ENCODE measurements at regions not wholly inside any gene's neighbourhood (a gene's known extent, or its start where the extent isn't known, plus 50 kb on each side); places are given as distances from the start of the nearest gene placed in this dataset.

DNA sequence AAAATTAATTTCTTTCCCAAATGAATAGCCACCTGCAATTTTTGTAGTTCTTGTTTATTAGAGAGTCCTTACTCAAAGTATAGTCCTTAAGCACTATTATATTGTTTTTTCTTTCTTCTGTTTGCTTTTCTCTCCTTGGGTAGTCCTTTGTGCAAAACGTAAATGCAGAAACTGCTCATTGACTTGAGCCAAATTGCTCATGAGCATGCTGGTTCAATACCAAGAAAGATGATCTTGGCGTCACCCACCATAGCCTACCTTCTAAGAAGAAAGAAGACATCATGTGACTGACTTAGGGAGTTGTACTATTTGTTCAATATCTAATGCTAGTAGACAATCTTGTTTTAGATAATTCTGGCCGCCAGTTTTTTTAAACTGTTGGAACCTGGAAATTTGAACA lies 248.8 kb upstream of the DMRT1 start:
- intact Hi-C loops (cut with micrococcal nuclease; ENCODE audit: unreplicated experiment) (no loop called here), in situ Hi-C loops (cut with HindIII; ENCODE audit: extremely low pct_ligation_motif_present, low pct_unique_long_range_greater_than_20kb) (loop anchor here (25.0 kb wide), 1 partner anchor 395 kb away; the partner anchor contains the start of gene DMRT3)
- TF ChIP-seq SMAD9 (CRISPR knock-in tag; IDR thresholded peaks at IDR 0.05) (no peak), MAFG (CRISPR knock-in tag; IDR thresholded peaks at IDR 0.05) (no peak), ZNF543 (CRISPR knock-in tag; IDR thresholded peaks at IDR 0.05) (no peak), PRMT3 (CRISPR knock-in tag; IDR thresholded peaks at IDR 0.05; ENCODE audit: borderline replicate concordance, low read depth) (no peak)
- TF ChIP-seq, protein P1, sequence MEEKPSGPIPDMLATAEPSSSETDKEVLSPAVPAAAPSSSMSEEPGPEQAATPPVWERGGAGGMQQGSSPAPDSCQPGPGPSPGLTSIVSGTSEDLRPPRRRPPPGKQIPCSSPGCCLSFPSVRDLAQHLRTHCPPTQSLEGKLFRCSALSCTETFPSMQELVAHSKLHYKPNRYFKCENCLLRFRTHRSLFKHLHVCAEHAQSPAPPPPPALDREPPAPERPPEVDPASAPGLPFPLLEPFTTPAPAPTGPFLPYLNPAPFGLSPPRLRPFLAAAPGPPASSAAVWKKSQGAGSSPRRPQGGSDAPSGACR (CRISPR knock-in tag; IDR thresholded peaks at IDR 0.05) = no peak
- Histone ChIP-seq H4K20me1 (ENCODE audit: insufficient read depth, low read length) (no peaks in the 10 kb centered on the region), H3K9ac (ENCODE audit: insufficient read depth, low read depth, low read length) (no peak overlapping the region), H3K27me3 (ENCODE audit: control insufficient read depth in 1 of 2, insufficient read depth in 2 of 2, low read length in 2 of 2) (no peaks in the 10 kb centered on the region), H3K4me3 (replicated peaks in 1 of 3; ENCODE audit: insufficient read depth in 1 of 3, low read depth in 2 of 3, low read length in 3 of 3) (no peak overlapping the region), H3K36me3 (replicated peaks in 1 of 2; ENCODE audit: control insufficient read depth in 1 of 2, insufficient read depth in 2 of 2, low read length in 2 of 2) (no peaks in the 10 kb centered on the region), H3K4me1 (ENCODE audit: insufficient read depth, low read length) (peaks cover 14% of the 10 kb centered on the region), H3K4me2 (ENCODE audit: low read depth, low read length) (no peak overlapping the region), H3K9me3 (ENCODE audit: low read length) (peaks cover 21% of the 10 kb centered on the region), H3K27ac (ENCODE audit: extremely low read length, insufficient read depth, low read length) (no peak overlapping the region), H3K79me2 (ENCODE audit: insufficient read depth, low read length) (no peaks in the 10 kb centered on the region), H2AFZ (ENCODE audit: low read length) (no peak overlapping the region)
- FAIRE-seq (no peak), ATAC-seq (no peak), DNase-seq (ENCODE audit: low spot score) (no peak)
- 85% methylated on average over 3 of the region's 3 CpGs for WGBS (ENCODE audit: low lambda C conversion rate)
- BruUV-seq (replicated peaks) = no TSS peak
- POLR2A ChIA-PET = no interaction called here
- CTCF ChIA-PET (ENCODE audit: low intra/inter-chr PET ratio, low total read pairs) = no interaction called here

DNA sequence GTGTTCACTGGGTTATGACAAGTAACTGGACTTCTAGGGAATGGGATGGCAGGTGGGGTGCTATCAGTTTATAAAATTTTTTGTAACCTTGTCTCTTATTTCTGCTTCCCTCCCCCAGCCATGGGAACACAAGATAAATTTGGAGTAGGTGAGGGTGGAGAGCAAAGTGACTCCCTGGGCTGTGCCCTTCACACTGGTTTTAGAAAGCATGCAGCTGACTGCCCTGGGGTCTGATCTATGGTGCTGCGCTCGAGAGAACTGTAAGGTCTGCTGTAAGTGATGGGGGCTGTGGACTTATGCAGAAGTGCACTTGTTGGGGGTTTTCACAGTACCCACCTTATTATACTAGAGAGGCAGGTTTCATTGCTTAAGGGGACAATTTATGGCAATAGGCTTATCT lies 247.7 kb upstream of the DMRT1 start:
- Histone ChIP-seq H4K20me1 (ENCODE audit: insufficient read depth, low read length) (no peaks in the 10 kb centered on the region), H3K9ac (ENCODE audit: insufficient read depth, low read depth, low read length) (no peak overlapping the region), H3K79me2 (ENCODE audit: insufficient read depth, low read length) (no peaks in the 10 kb centered on the region), H2AFZ (ENCODE audit: low read length) (no peak overlapping the region), H3K4me2 (ENCODE audit: low read depth, low read length) (no peak overlapping the region), H3K36me3 (replicated peaks in 1 of 2; ENCODE audit: control insufficient read depth in 1 of 2, insufficient read depth in 2 of 2, low read length in 2 of 2) (no peaks in the 10 kb centered on the region), H3K9me3 (ENCODE audit: low read length) (peaks cover 21% of the 10 kb centered on the region), H3K4me1 (ENCODE audit: insufficient read depth, low read length) (peaks cover 14% of the 10 kb centered on the region), H3K27ac (ENCODE audit: extremely low read length, insufficient read depth, low read length) (no peak overlapping the region), H3K27me3 (ENCODE audit: control insufficient read depth in 1 of 2, insufficient read depth in 2 of 2, low read length in 2 of 2) (no peaks in the 10 kb centered on the region), H3K4me3 (replicated peaks in 1 of 3; ENCODE audit: insufficient read depth in 1 of 3, low read depth in 2 of 3, low read length in 3 of 3) (no peak overlapping the region)
- ChIA-PET CTCF (ENCODE audit: low intra/inter-chr PET ratio, low total read pairs) (no interaction called here), POLR2A (no interaction called here)
- intact Hi-C loops (cut with micrococcal nuclease; ENCODE audit: unreplicated experiment) (no loop called here), in situ Hi-C loops (cut with HindIII; ENCODE audit: extremely low pct_ligation_motif_present, low pct_unique_long_range_greater_than_20kb) (loop anchor here (25.0 kb wide), 1 partner anchor 393 kb away; the partner anchor contains the start of gene DMRT3)
- no peak for ATAC-seq
- FAIRE-seq = no peak
- DNase-seq (ENCODE audit: low spot score) = no peak
- BruUV-seq (replicated peaks) = no TSS peak
- WGBS (ENCODE audit: low lambda C conversion rate) = 63% methylated on average over 2 of the region's 2 CpGs
- TF ChIP-seq, protein P2, sequence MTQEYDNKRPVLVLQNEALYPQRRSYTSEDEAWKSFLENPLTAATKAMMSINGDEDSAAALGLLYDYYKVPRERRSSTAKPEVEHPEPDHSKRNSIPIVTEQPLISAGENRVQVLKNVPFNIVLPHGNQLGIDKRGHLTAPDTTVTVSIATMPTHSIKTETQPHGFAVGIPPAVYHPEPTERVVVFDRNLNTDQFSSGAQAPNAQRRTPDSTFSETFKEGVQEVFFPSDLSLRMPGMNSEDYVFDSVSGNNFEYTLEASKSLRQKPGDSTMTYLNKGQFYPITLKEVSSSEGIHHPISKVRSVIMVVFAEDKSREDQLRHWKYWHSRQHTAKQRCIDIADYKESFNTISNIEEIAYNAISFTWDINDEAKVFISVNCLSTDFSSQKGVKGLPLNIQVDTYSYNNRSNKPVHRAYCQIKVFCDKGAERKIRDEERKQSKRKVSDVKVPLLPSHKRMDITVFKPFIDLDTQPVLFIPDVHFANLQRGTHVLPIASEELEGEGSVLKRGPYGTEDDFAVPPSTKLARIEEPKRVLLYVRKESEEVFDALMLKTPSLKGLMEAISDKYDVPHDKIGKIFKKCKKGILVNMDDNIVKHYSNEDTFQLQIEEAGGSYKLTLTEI (CRISPR knock-in tag; conservative IDR thresholded peaks at IDR 0.05) = no peak
- TF ChIP-seq NR2C2 (CRISPR knock-in tag; IDR thresholded peaks at IDR 0.05; ENCODE audit: borderline replicate concordance) (no peak), ZNF572 (CRISPR knock-in tag; IDR thresholded peaks at IDR 0.05) (no peak), RAD21 (CRISPR knock-in tag; IDR thresholded peaks at IDR 0.05) (no peak)
- TF ChIP-seq, protein P3, sequence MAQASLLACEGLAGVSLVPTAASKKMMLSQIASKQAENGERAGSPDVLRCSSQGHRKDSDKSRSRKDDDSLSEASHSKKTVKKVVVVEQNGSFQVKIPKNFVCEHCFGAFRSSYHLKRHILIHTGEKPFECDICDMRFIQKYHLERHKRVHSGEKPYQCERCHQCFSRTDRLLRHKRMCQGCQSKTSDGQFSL (CRISPR knock-in tag; IDR thresholded peaks at IDR 0.05) = no peak

Measured in HepG2 (cell line).